NCI-H510A treated with DMSO at 0.1 percent for 48 hours (cell line): ENCODE measurements at regions not wholly inside any gene's neighbourhood (a gene's known extent, or its start where the extent isn't known, plus 50 kb on each side); places are given as distances from the start of the nearest gene placed in this dataset.

Source experiments
- DNase-seq: peaks from one replicate; lab custom pipeline; 2025; lab: John Stamatoyannopoulos, UW

DNA sequence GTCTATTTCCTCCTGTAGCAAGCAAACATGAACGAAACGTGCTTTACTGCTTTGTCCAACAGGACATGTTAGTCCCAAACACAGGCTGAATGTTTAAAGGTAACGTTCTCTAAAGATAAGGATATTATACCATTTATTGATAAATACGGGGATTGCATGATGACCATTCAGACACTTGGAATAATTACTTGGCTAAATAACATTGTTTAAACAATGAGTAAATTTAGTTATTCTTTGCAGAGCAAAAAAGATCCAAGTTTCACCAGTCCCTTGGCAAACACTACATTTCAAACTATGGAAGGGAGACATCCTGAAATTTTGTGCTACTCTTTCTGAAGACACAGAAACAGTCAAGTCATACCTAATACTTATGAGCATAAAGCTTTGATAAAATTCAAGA lies 88.0 kb downstream of the ZNF280B start:
- no peak for DNase-seq

DNA sequence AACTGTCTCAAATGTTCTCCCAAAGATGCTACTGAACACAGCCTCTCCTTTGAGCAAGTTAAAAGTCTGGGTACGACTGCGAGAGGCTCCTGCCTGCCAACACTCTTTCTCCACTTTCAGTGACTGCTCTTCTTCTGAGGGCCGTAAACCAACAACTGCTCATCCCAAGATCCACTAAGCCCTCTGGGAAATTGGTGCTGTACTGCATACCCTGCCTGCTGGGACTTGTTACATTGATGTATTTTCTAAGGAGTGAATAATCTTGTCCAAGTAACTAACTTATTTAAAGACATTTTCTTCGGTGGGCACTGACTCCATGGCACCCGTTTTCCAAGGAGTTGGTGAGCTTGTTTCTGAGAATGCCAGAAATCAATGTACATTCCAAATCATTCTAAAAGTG lies 87.2 kb downstream of the ZNF280B start:
- no peak for DNase-seq

DNA sequence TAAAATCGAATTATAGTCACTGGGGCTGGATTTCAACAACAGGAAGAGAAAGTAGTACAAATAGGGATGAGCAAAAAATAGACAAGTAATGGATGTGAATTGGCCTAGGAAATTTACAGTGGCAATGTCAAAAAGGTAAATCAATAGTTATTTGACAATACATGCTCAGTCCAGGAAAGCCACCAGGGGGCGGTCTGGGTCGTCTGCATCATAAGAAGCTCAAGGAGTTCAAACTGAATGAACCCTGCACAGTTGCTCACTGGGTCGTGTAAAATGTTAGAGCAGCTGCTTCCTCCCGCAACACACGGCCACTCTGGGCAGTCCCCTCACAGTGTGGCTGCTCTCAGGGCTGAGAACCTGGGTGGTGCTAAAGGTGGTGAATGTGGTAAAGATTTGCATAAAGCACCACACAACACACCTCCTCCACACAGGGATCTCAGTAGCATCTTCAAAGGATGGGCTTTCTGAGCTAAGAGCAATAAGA lies 85.9 kb downstream of the ZNF280B start:
- DNase-seq, result peak; percentile 46

DNA sequence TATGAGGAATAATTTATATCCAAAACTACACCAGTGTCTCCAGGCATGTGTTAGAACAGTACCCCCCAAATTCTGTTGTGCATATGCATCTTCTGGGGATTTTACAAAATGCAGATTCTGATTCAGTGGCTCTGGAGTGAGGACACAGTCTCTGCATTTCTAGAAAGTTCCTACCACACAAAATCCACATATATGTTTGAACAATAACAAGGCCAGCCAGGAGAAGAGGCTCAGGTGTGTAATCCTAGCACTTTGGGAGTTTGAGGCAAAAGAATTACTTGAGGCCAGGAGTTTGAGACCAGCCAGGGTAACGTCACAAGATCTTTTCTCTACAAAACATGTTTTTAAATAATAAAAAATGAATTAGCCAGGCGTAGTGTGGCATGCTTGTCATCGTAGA lies 84.9 kb downstream of the ZNF280B start:
- no peak for DNase-seq

GRCh38 chr22:22424210-22424800 lies 84.2 kb downstream of the ZNF280B start:
- DNase-seq, result no peak

- no peak for DNase-seq
These were observed 83.6 kb downstream of the ZNF280B start for GRCh38 chr22:22424956-22425355.

DNA sequence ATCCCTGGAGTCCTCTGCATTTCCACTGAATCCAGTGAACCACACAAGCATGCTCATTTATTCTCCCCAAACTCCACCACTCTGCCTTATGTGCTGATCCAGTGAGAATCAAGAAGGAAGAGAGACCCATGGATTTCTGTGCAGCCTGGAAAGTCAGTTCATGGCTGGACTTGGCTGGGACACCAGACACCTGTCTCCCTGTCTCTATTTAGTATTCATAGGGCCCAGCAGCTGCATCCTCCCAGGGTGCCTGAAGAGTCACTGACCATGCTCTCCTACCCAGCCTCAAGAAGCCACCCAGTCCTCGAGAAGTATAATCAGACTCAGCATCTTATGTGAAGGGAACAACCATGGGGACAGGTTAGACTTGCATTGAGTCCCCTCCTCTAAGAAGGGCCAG lies 83.2 kb downstream of the ZNF280B start:
- no peak for DNase-seq

GRCh38 chr22:22425783-22426624 lies 82.5 kb downstream of the ZNF280B start:
- no peak for DNase-seq

- DNase-seq, result no peak
These were observed 80.9 kb downstream of the ZNF280B start for GRCh38 chr22:22427542-22428065.

- no peak for DNase-seq
These were observed 80.1 kb downstream of the ZNF280B start for GRCh38 chr22:22428222-22429098.

GRCh38 chr22:22429369-22430108 lies 79.0 kb downstream of the ZNF280B start:
- no peak for DNase-seq

- DNase-seq, result no peak
These were observed 78.3 kb downstream of the ZNF280B start for GRCh38 chr22:22430111-22430820.

DNA sequence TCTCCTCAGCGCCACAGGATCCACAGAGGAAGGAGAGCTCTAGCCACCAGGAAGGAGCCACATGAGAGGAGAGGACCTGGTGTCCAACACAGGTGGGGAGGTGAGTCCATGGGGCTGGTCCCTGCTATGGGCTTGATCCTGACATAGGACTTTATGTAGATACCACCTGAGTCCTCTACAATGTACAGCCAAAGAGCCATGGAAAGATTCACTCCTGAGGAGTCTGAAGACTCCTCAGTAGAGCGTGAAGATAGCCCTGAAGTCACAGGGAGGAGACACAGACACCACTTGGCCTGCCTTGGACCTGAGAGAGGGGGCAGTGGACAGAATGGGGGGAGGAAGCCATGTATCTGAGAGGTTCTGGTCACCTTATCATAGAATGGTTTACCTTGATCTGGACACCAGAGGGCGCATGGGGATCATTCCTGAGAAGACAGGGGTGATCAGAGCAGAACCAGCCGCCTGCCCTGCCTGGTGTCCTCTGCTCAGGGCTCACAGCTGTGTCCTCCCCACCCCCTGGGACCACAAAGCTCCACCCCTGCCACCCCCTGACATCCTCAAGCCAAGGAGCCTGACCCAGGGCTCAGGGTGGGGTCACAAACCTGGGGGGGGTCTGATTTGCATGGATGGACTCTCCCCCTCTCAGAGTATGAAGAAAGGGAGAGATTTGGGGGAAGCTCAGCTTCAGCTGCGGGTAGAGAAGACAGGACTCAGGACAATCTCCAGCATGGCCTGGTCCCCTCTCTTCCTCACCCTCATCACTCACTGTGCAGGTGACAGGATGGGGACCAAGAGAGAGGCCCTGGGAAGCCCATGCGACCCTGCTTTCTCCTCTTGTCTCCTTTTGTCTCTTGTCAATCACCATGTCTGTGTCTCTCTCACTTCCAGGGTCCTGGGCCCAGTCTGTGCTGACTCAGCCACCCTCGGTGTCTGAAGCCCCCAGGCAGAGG lies 77.0 kb downstream of the ZNF280B start:
- DNase-seq, result peak; percentile 52

- DNase-seq, result no peak
These were observed 76.1 kb downstream of the ZNF280B start for GRCh38 chr22:22432479-22432878.

DNA sequence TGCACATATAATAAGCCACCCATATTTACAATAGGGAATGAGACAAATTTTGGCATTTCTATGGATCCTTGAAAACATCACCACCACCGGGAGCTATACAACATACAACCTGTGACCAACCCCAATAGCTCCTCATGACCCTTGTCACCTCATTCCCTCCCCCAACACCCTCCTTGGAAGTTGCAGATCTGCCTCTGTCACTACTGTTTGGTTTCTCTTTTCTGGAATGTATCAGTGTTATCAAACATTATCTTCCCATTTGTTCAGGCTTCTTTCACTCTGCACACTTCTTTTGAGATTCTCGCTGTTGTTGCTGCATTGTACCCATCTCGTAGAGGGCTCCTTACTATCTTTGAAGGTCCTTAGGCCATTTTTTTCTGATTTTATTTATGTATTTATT lies 75.6 kb downstream of the ZNF280B start:
- no peak for DNase-seq

- no peak for DNase-seq
These were observed 74.8 kb downstream of the ZNF280B start for GRCh38 chr22:22433770-22434169.
